Glutamatergic neuron (in vitro differentiated cells): ENCODE measurements at regions not wholly inside any gene's neighbourhood (a gene's known extent, or its start where the extent isn't known, plus 50 kb on each side); places are given as distances from the start of the nearest gene placed in this dataset.
"Not testable (repeated sequence)": the region's sequence is repeated elsewhere in the genome, so short reads cannot be mapped to it uniquely, and the experiment has no call there.

ENCODE experiments used
- DNase-seq: peaks from one replicate; pipeline ENCODE4 v3.0.0; 2022
- H3K27ac Mint-ChIP-seq: one replicate; pipeline ENCODE4 v1.8.0; 2020; ENCODE audit warnings: mild to moderate bottlenecking, mixed read lengths, inconsistent platforms; ENCODE audit not compliant: unreplicated experiment
- H3K27me3 Mint-ChIP-seq: one replicate; pipeline ENCODE4 v1.8.0; 2020; ENCODE audit warnings: mild to moderate bottlenecking, moderate library complexity, mixed read lengths, inconsistent platforms; ENCODE audit not compliant: unreplicated experiment
- H3K36me3 Mint-ChIP-seq: one replicate; pipeline ENCODE4 v1.8.0; 2020; ENCODE audit warnings: mild to moderate bottlenecking, mixed read lengths, inconsistent platforms; ENCODE audit not compliant: unreplicated experiment
- H3K4me1 Mint-ChIP-seq: one replicate; pipeline ENCODE4 v1.8.0; 2020; ENCODE audit warnings: mild to moderate bottlenecking, low read depth, mixed read lengths, inconsistent platforms; ENCODE audit not compliant: unreplicated experiment
- H3K4me3 Mint-ChIP-seq: one replicate; pipeline ENCODE4 v1.8.0; 2020; ENCODE audit warnings: mild to moderate bottlenecking, mixed read lengths, inconsistent platforms; ENCODE audit not compliant: unreplicated experiment
- H3K9me3 Mint-ChIP-seq: one replicate; pipeline ENCODE4 v1.8.0; 2020; ENCODE audit warnings: mild to moderate bottlenecking, moderate library complexity, mixed read lengths, inconsistent platforms; ENCODE audit not compliant: unreplicated experiment
- CTCF ChIP-seq: fragments of 200-600 bp; sonication (generic); IDR thresholded peaks from one replicate; pipeline ENCODE4 v1.5.0; 2021; ENCODE audit not compliant: partially characterized antibody, unreplicated experiment

DNA sequence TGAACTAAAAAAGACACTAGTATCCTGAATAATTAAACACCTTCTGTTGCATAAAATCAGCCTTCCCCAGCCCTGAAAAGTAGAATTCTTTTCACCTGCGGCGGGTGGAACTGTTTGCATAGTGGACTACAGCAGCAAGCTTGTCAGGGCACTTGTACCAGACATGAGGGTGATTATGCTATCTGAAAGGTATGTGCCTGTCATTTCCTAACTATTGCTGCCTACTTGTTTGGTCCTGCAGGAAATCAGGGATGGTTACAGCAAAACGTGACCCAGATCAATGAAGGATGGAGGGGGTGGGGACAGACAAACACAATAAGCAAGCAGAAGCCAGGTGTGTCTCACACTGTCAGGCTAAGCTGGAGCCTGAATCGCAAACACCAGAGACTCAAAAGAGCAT, 385.6 kb downstream of the MLLT3 start:
- peaks cover 6% of the 10 kb centered on the region for H3K9me3 Mint-ChIP-seq
- peaks cover 5% of the 10 kb centered on the region for H3K36me3 Mint-ChIP-seq
- no peak for TF ChIP-seq CTCF
- H3K27me3 Mint-ChIP-seq, result no peaks in the 10 kb centered on the region
- no peak overlapping the region for H3K27ac Mint-ChIP-seq
- no peak overlapping the region for H3K4me3 Mint-ChIP-seq
- no peaks in the 10 kb centered on the region for H3K4me1 Mint-ChIP-seq
- DNase-seq, result no peak

DNA sequence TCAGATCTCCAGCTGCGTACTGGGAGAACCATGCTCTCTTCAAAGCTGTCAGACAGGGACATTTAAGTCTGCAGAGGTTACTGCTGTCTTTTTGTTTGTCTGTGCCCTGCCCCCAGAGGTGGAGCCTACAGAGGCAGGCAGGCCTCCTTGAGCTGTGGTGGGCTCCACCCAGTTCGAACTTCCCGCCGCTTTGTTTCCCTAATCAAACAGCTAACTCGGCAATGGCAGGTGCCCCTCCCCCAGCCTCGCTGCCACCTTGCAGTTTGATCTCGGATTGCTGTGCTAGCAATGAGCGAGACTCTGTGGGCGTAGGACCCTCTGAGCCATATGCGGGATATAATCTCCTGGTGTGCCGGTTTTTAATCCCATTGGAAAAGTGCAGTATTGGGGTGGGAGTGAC, 387.1 kb downstream of the MLLT3 start:
- not testable (repeated sequence) for H3K27ac Mint-ChIP-seq, H3K9me3 Mint-ChIP-seq, H3K36me3 Mint-ChIP-seq, H3K4me1 Mint-ChIP-seq, H3K27me3 Mint-ChIP-seq, DNase-seq, H3K4me3 Mint-ChIP-seq

DNA sequence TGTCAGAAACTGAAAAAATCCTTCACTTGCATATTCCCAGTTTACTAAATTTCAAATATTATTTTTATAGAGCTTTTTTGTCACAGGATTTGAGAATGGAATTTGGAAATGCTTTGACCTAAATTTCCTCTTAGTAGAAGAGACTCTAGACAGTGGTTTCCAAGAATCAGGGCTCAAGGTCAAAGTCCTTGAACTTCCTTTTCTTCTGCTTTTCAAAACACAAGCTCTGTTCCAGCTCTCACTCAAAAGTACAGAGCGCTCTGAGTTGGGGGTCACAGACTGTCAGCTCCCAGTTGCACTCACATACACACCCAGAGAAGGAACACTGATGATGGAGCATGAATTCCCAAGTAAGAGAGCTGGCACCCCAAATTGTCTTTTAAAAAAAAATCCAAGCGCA, 394.2 kb downstream of the MLLT3 start:
- Mint-ChIP-seq H3K9me3 (no peaks in the 10 kb centered on the region), H3K27me3 (no peaks in the 10 kb centered on the region), H3K27ac (no peak overlapping the region), H3K36me3 (peaks cover 4% of the 10 kb centered on the region), H3K4me1 (no peaks in the 10 kb centered on the region), H3K4me3 (no peak overlapping the region)
- no peak for TF ChIP-seq CTCF
- no peak for DNase-seq

DNA sequence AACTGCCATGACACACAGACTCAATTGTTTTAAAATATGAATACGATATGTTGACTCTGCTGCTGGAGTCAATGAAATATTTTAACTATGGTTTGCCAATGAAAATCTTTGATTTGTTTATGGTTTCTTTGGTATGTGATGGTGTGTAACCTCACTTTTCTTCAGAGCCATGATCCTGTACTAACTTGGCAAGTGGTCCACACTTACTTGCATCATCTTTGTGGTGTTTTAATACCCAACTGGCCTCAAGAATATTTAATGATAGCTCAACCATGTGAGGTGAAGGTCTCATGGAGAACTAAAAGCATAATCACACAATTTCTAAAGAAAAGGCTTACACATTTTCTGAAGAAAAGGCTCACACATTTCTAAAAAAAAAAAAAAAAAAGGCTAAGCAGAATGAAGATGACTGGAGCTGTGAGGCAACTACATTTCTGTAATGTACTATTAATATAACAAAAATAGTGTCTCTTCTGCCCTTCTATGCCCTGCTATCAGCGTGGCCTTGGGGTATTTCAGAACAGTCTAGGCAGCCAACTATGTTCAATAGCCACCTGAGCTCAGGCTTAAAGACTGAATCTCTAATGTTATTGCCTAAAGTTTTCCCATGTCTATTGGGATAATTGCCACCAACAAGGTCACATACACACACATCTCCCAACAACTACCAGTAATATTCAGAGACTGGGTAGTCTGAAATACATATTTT, 395.0 kb downstream of the MLLT3 start:
- H3K27me3 Mint-ChIP-seq, result no peaks in the 10 kb centered on the region
- peaks cover 4% of the 10 kb centered on the region for H3K36me3 Mint-ChIP-seq
- H3K27ac Mint-ChIP-seq, result no peak overlapping the region
- no peaks in the 10 kb centered on the region for H3K9me3 Mint-ChIP-seq
- no peaks in the 10 kb centered on the region for H3K4me1 Mint-ChIP-seq
- DNase-seq, result no peak
- no peak overlapping the region for H3K4me3 Mint-ChIP-seq
- no peak for TF ChIP-seq CTCF

- Mint-ChIP-seq H3K27me3 (no peaks in the 10 kb centered on the region), H3K4me1 (no peaks in the 10 kb centered on the region), H3K4me3 (no peak overlapping the region), H3K36me3 (peaks cover 1% of the 10 kb centered on the region), H3K27ac (no peak overlapping the region), H3K9me3 (no peaks in the 10 kb centered on the region)
- DNase-seq, result no peak
- TF ChIP-seq CTCF, result no peak
Measured at GRCh38 chr9:20226345-20226744, 396.0 kb downstream of the MLLT3 start.
